DND-41 (cell line): ENCODE measurements at regions not wholly inside any gene's neighbourhood (a gene's known extent, or its start where the extent isn't known, plus 50 kb on each side); places are given as distances from the start of the nearest gene placed in this dataset.

Experiments
- EZH2 ChIP-seq: IDR thresholded peaks from 3 replicates; pipeline ENCODE4 v1.6.1; 2012; ENCODE audit warnings: borderline replicate concordance, low read depth, mild to moderate bottlenecking, moderate library complexity, low read length, inconsistent platforms; ENCODE audit not compliant: severe bottlenecking
- TF ChIP-seq, protein P1 (sequence below): IDR thresholded peaks from 2 replicates; pipeline ENCODE4 v1.5.1; 2012; ENCODE audit warnings: borderline replicate concordance, low read length, moderate library complexity, mild to moderate bottlenecking; ENCODE audit not compliant: poor library complexity, severe bottlenecking; ENCODE audit errors: extremely low read depth

DNA sequence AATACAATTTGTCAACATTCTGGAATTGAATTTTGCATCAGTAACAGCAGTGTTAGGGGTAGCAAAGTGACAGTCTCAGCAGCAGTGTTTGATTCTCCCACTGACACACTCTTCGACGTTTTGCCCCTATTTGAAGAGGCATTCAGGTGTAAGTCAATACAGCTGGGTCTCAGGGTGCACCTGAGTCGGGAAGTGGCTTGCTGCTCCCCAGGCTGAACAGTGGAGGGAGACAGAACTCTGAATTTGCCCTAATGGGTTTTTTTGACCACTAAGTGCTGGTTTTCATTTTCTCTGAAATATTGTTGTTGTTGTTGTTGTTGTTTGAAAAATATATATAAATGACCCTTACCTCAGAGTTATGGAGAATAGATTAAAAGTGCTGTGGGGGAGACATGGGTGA, 223.2 kb downstream of the TLR4 start:
- TF ChIP-seq, protein P1, sequence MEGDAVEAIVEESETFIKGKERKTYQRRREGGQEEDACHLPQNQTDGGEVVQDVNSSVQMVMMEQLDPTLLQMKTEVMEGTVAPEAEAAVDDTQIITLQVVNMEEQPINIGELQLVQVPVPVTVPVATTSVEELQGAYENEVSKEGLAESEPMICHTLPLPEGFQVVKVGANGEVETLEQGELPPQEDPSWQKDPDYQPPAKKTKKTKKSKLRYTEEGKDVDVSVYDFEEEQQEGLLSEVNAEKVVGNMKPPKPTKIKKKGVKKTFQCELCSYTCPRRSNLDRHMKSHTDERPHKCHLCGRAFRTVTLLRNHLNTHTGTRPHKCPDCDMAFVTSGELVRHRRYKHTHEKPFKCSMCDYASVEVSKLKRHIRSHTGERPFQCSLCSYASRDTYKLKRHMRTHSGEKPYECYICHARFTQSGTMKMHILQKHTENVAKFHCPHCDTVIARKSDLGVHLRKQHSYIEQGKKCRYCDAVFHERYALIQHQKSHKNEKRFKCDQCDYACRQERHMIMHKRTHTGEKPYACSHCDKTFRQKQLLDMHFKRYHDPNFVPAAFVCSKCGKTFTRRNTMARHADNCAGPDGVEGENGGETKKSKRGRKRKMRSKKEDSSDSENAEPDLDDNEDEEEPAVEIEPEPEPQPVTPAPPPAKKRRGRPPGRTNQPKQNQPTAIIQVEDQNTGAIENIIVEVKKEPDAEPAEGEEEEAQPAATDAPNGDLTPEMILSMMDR, result no peak
- TF ChIP-seq EZH2, result no peak
